Calu3 (cell line): ENCODE measurements at regions not wholly inside any gene's neighbourhood (a gene's known extent, or its start where the extent isn't known, plus 50 kb on each side); places are given as distances from the start of the nearest gene placed in this dataset.

Experiments used
- BruUV-seq: library from RNA; stranded (reverse); fragments of 400-500 nt; replicated peaks from 2 replicates; lab custom pipeline; 2021; lab: Mats Ljungman, UMichigan
- CTCF ChIA-PET: fragments of 300-600 bp; sonication (Branson Sonifier 250); formaldehyde crosslinking; loops from one replicate; lab custom pipeline; 2022; ENCODE audit warnings: antibody characterized with exemption; lab: Charles Lee
- DNase-seq: peaks from one replicate; pipeline ENCODE4 v3.0.0; 2022
- H3K27ac Mint-ChIP-seq: one replicate; pipeline ENCODE4 v1.8.0; 2022; ENCODE audit warnings: mixed read lengths; ENCODE audit not compliant: unreplicated experiment
- H3K27me3 Mint-ChIP-seq: one replicate; pipeline ENCODE4 v1.8.0; 2022; ENCODE audit warnings: mixed read lengths; ENCODE audit not compliant: unreplicated experiment
- H3K36me3 Mint-ChIP-seq: one replicate; pipeline ENCODE4 v1.8.0; 2022; ENCODE audit warnings: mild to moderate bottlenecking, moderate library complexity, mixed read lengths; ENCODE audit not compliant: insufficient read depth, unreplicated experiment
- H3K4me1 Mint-ChIP-seq: one replicate; pipeline ENCODE4 v1.8.0; 2022; ENCODE audit warnings: mild to moderate bottlenecking, low read depth, mixed read lengths; ENCODE audit not compliant: unreplicated experiment
- H3K4me3 Mint-ChIP-seq: one replicate; pipeline ENCODE4 v1.8.0; 2022; ENCODE audit warnings: mild to moderate bottlenecking, low read depth, moderate library complexity, mixed read lengths; ENCODE audit not compliant: unreplicated experiment
- H3K9me3 Mint-ChIP-seq: one replicate; pipeline ENCODE4 v1.8.0; 2022; ENCODE audit warnings: low read depth, mixed read lengths; ENCODE audit not compliant: unreplicated experiment
- CTCF ChIP-seq: fragments of 200-600 bp; IDR thresholded peaks from one replicate; pipeline ENCODE4 v1.8.0; 2022; ENCODE audit warnings: antibody characterized with exemption; ENCODE audit not compliant: unreplicated experiment
- intact Hi-C: fragments of 100-400 bp; cut with micrococcal nuclease; formaldehyde crosslinking; loops from one replicate; pipeline ENCODE4 v1.10.0; 2022; ENCODE audit not compliant: unreplicated experiment

DNA sequence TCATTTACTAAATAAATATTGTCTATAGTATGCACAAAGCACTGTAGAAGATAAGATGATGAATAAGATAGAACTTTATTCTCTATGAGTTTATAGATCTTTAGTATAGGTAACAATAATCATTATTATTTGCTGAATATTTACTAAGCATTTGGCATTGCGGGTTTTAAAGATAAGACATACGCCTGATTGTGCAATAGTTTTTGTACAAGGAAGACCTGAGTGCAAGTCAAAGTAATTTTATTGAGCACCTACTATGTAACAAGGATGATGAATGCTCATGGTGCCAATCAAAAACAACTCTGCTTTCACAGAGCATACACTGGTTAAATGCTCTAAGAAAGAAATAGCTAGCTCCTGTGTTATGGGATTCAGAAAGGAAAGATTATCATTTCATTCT lies 1461.7 kb upstream of the FLRT2 start:
- no peaks in the 10 kb centered on the region for H3K27me3 Mint-ChIP-seq
- no TSS peak for BruUV-seq
- no peaks in the 10 kb centered on the region for H3K4me1 Mint-ChIP-seq
- no peak for TF ChIP-seq CTCF
- DNase-seq, result no peak
- intact Hi-C loops, result no loop called here
- CTCF ChIA-PET, result no interaction called here
- no peak overlapping the region for H3K27ac Mint-ChIP-seq
- no peak overlapping the region for H3K4me3 Mint-ChIP-seq
- H3K36me3 Mint-ChIP-seq, result no peaks in the 10 kb centered on the region
- H3K9me3 Mint-ChIP-seq, result peaks cover 3% of the 10 kb centered on the region

- TF ChIP-seq CTCF, result no peak
- CTCF ChIA-PET, result no interaction called here
- no TSS peak for BruUV-seq
- Mint-ChIP-seq H3K27me3 (no peaks in the 10 kb centered on the region), H3K9me3 (peaks cover 5% of the 10 kb centered on the region), H3K36me3 (no peaks in the 10 kb centered on the region), H3K4me1 (no peaks in the 10 kb centered on the region), H3K4me3 (no peak overlapping the region), H3K27ac (no peak overlapping the region)
- intact Hi-C loops, result no loop called here
- DNase-seq, result no peak
These were observed 1458.9 kb upstream of the FLRT2 start for GRCh38 chr14:84071061-84071460.

GRCh38 chr14:84074626-84075025 lies 1455.3 kb upstream of the FLRT2 start:
- BruUV-seq, result no TSS peak
- H3K27me3 Mint-ChIP-seq, result no peaks in the 10 kb centered on the region

DNA sequence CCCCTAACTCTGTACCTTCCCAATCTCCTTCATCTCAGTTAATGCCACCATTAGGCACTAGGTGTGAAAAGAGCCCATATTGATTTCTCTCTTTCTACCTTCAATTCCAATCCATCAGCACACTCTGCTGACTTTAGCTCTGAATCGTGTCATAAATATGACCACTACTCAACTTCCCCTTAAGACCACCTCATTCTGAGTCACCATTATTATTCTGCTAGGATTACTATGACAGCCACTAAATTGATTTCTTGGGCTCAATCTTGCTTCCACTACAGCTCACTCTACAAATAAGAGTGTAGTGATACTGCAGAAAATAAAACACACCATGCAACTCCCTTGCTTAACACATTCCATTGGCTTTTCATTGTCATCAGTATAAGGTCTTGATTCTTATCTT lies 1449.0 kb upstream of the FLRT2 start:
- no peak overlapping the region for H3K27ac Mint-ChIP-seq
- no peak for TF ChIP-seq CTCF
- no peaks in the 10 kb centered on the region for H3K27me3 Mint-ChIP-seq
- CTCF ChIA-PET, result no interaction called here
- peaks cover 22% of the 10 kb centered on the region for H3K9me3 Mint-ChIP-seq
- H3K36me3 Mint-ChIP-seq, result no peaks in the 10 kb centered on the region
- intact Hi-C loops, result no loop called here
- no peak for DNase-seq
- H3K4me1 Mint-ChIP-seq, result no peaks in the 10 kb centered on the region
- no TSS peak for BruUV-seq
- no peak overlapping the region for H3K4me3 Mint-ChIP-seq

More at GRCh38 chr14:84074626-84075025, 1455.3 kb upstream of the FLRT2 start:
- intact Hi-C loops, result no loop called here
- Mint-ChIP-seq H3K4me1 (no peaks in the 10 kb centered on the region), H3K27ac (no peak overlapping the region), H3K4me3 (no peak overlapping the region), H3K36me3 (no peaks in the 10 kb centered on the region), H3K9me3 (peaks cover 5% of the 10 kb centered on the region)
- DNase-seq, result no peak
- TF ChIP-seq CTCF, result no peak
- CTCF ChIA-PET, result no interaction called here
